ENCODE measurements at regions not wholly inside any gene's neighbourhood (a gene's known extent, or its start where the extent isn't known, plus 50 kb on each side); places are given as distances from the start of the nearest gene placed in this dataset.

GRCh38 chr20:58138395-58138794 is 90.1 kb downstream of the ANKRD60 start:
- Mint-ChIP-seq H3K4me1 (ENCODE audit: low read depth) (peaks cover 5% of the 10 kb centered on the region), H3K27ac (ENCODE audit: unreplicated experiment) (no peak overlapping the region), H3K4me3 (ENCODE audit: unreplicated experiment) (no peak overlapping the region), H3K9me3 (ENCODE audit: low read depth) (peaks cover 5% of the 10 kb centered on the region), H3K27me3 (ENCODE audit: low read depth) (peaks cover 40% of the 10 kb centered on the region), H3K36me3 (ENCODE audit: low read depth) (peaks cover 4% of the 10 kb centered on the region)
- DNase-seq (ENCODE audit: low spot score) = no peak
- TF ChIP-seq CTCF (IDR thresholded peaks at IDR 0.05) = no peak

GRCh38 chr20:58137651-58138265 is 90.7 kb downstream of the ANKRD60 start:
- Mint-ChIP-seq H3K4me3 (ENCODE audit: unreplicated experiment) (no peak overlapping the region), H3K9me3 (ENCODE audit: low read depth) (peaks cover 5% of the 10 kb centered on the region), H3K27me3 (ENCODE audit: low read depth) (peaks cover 43% of the 10 kb centered on the region), H3K36me3 (ENCODE audit: low read depth) (peaks cover 4% of the 10 kb centered on the region), H3K4me1 (ENCODE audit: low read depth) (peaks cover 12% of the 10 kb centered on the region), H3K27ac (ENCODE audit: unreplicated experiment) (no peak overlapping the region)
- TF ChIP-seq CTCF (IDR thresholded peaks at IDR 0.05) = no peak
- DNase-seq (ENCODE audit: low spot score) = no peak

- peaks cover 4% of the 10 kb centered on the region for H3K36me3 Mint-ChIP-seq (ENCODE audit: low read depth)
- TF ChIP-seq CTCF (IDR thresholded peaks at IDR 0.05) = no peak
- no peak overlapping the region for H3K27ac Mint-ChIP-seq (ENCODE audit: unreplicated experiment)
- DNase-seq (ENCODE audit: low spot score) = no peak
- H3K27me3 Mint-ChIP-seq (ENCODE audit: low read depth) = peaks cover 43% of the 10 kb centered on the region
- peaks cover 5% of the 10 kb centered on the region for H3K9me3 Mint-ChIP-seq (ENCODE audit: low read depth)
- H3K4me3 Mint-ChIP-seq (ENCODE audit: unreplicated experiment) = no peak overlapping the region
- peaks cover 17% of the 10 kb centered on the region for H3K4me1 Mint-ChIP-seq (ENCODE audit: low read depth)
Measured at GRCh38 chr20:58137236-58137635, 91.2 kb downstream of the ANKRD60 start.

- Mint-ChIP-seq H3K36me3 (ENCODE audit: low read depth) (peaks cover 4% of the 10 kb centered on the region), H3K9me3 (ENCODE audit: low read depth) (peaks cover 5% of the 10 kb centered on the region), H3K4me3 (ENCODE audit: unreplicated experiment) (no peak overlapping the region), H3K4me1 (ENCODE audit: low read depth) (peaks cover 28% of the 10 kb centered on the region), H3K27ac (ENCODE audit: unreplicated experiment) (no peak overlapping the region), H3K27me3 (ENCODE audit: low read depth) (peaks cover 39% of the 10 kb centered on the region)
- DNase-seq (ENCODE audit: low spot score) = no peak
- no peak for TF ChIP-seq CTCF (IDR thresholded peaks at IDR 0.05)
Measured at GRCh38 chr20:58136149-58136484, 92.3 kb downstream of the ANKRD60 start.

- no peak for DNase-seq (ENCODE audit: low spot score)
- Mint-ChIP-seq H3K27me3 (ENCODE audit: low read depth) (peaks cover 39% of the 10 kb centered on the region), H3K4me3 (ENCODE audit: unreplicated experiment) (no peak overlapping the region), H3K4me1 (ENCODE audit: low read depth) (peaks cover 33% of the 10 kb centered on the region), H3K9me3 (ENCODE audit: low read depth) (peaks cover 3% of the 10 kb centered on the region), H3K36me3 (ENCODE audit: low read depth) (peaks cover 3% of the 10 kb centered on the region), H3K27ac (ENCODE audit: unreplicated experiment) (no peak overlapping the region)
- TF ChIP-seq CTCF (IDR thresholded peaks at IDR 0.05) = no peak
Measured at GRCh38 chr20:58135441-58136148, 92.9 kb downstream of the ANKRD60 start.

Data from chondrocyte (in vitro differentiated cells).